ENCODE measurements at regions not wholly inside any gene's neighbourhood (a gene's known extent, or its start where the extent isn't known, plus 50 kb on each side); places are given as distances from the start of the nearest gene placed in this dataset.

DNA sequence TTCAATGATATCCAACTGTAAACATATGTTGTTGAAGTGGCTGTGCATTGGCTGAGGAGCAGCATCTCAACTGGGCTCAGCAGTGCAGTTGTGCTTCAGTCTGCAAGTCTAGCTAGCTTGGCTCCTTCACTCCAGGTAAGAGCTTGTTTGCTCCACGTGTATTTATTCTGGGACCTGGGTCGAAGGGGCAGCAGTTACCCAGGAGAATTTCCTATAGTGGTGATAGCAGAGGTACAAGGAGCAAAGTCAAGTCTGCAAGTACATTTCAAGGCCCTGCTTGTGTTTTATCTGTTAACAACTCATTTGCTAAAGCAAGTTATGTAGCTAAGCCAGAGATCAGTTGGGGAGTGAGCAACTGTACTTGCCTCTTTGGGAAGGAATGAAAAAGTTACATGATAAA is 286.2 kb upstream of the UMPS start:
- no peak for DNase-seq (ENCODE audit: low read depth)

- DNase-seq (ENCODE audit: low read depth), result no peak
Measured at GRCh38 chr3:124444896-124445295, 285.4 kb upstream of the UMPS start.

GRCh38 chr3:124447845-124448244 is 282.4 kb upstream of the UMPS start:
- no peak for DNase-seq (ENCODE audit: low read depth)

DNA sequence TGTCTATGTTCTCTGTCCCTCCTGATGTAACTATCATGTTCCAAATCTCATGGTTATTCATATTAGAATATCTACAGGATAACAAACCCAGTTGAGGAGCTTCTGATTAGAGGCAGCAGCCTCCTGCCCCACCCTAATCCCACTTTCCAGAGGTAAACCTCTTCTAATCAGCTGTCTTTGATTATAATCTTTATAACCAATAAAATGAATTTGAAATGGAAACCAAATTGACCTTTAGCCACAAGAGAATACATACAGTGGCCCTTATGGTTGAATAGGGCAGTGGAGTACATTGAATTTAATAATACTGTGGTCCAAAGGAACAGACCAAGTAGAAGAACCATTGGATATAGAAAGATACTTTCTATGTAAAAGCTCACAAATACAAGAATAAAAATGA is 281.3 kb upstream of the UMPS start:
- no peak for DNase-seq (ENCODE audit: low read depth)

GRCh38 chr3:124450366-124450765 is 279.9 kb upstream of the UMPS start:
- DNase-seq (ENCODE audit: low read depth), result no peak

- no peak for DNase-seq (ENCODE audit: low read depth)
Measured at GRCh38 chr3:124451630-124452317, 278.5 kb upstream of the UMPS start.

DNA sequence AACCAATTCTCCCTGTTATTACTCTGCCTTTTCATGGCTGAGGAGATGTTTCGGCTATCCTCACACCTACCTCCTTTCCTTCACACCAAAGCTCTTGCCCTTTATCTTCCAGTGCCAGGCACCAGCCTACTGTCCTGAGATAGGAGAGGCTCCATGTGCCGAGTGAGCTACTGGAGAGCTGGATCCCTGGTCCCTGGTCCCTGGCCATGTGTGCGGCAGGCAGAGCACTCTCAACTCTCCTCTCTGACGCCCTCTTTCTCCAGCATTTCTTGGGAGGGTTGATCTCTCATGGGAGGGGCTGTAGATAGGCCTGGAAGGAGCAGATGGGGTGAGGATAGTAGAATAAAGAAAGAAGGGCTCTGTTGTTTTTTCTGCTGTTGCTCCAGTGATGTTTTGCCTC is 277.1 kb upstream of the UMPS start:
- no peak for DNase-seq (ENCODE audit: low read depth)

DNA sequence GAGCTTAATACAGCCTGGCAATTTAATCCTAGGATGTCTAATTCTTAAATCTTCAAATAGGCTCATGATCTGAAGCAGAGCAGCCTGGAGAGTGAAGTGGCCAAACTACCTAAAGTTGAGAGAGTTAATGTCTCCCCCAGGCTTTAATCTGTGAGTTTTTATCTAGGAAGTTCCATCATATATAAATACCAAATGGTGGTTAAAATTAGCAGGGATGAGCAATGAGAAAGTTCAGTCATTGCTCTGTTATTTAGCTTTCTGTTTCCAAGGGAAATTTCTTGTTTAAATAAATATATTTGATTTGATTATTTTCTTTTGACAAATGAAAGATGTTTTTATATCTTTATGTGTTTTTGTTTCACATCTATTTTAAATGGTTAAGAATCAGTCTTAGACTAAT is 274.4 kb upstream of the UMPS start:
- no peak for DNase-seq (ENCODE audit: low read depth)

DNA sequence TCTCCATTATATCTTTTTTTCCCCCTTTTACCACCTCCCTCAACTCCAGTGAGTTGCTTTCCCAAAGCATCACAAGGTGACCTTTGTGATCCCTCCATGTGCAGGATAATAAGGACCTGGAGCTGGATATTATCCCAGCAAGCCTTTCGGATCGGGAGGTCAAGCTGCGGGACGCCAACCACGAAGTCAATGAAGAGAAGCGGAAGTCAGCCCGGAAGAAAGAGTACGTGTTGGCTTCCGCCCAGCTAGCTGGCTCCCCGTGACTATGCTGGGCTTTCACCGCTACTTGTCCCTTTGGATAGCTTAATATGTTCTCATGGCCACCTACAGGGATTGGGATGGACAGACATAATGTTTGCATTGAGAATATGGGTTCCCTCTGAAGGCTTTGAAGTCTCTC is 273.7 kb upstream of the UMPS start:
- no peak for DNase-seq (ENCODE audit: low read depth)

- no peak for DNase-seq (ENCODE audit: low read depth)
Measured at GRCh38 chr3:124459678-124460077, 270.6 kb upstream of the UMPS start.

GRCh38 chr3:124461126-124461525 is 269.1 kb upstream of the UMPS start:
- no peak for DNase-seq (ENCODE audit: low read depth)

- no peak for DNase-seq (ENCODE audit: low read depth)
Measured at GRCh38 chr3:124461838-124462632, 268.2 kb upstream of the UMPS start.

DNA sequence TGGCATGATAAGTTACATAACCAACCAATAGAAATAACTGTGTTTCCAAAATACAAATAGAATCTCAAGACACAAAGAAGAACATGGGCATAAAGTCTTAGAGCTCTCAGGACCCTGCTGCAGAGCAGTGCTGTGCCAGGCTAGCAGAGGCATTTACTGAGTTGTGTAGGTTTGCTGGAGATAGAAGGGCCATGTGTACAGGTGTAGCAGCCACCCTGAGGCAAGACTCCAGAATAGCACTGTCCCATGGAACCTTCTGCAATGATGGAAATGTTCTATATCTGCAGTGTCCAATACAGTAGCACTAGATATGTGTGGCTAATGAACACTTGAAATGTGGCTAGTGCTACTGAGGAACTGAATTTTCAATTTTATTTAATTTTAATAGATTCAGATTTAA is 267.0 kb upstream of the UMPS start:
- no peak for DNase-seq (ENCODE audit: low read depth)

DNA sequence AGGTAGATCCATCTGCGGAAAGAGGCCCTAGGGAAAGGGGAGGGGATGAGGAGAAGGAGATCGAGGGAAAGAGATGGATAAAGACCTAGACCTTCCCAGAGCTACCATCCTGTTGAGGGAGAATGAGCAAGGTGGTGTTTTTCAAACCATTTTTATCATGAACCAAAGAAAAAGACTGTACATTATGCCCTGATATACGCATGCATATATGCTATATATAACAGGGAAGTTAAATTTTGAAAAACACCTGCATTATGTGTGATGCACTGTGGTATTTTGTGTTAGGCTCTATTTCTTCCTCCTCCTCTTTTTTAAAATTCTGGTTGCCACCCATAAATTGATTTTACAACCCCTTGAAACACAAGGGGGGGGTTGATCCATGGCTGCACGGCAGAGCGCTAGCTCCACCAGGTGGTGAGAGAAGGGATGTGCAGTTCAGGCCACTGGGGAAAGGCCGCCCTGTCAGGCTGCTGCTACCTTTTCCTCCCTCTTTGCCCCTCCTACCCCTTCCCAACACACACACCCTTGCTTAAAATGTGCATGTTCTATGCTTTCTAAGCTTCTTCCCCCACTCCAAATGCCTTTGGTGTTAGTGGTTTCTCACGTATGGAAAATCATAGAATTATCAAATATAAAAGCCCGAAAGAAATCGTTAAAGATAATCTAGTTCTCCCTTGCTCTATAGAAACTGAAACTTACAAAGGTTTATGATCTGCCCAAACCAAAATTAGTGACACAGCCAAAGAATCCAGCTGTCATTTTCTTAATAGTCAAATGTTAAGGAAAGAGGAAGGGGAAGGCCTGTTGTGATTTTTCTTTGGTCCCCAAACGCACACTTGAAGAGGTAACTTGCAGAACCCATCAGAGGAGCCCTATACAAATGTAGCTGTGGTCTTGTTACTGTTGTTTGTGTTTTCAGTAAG is 262.0 kb upstream of the UMPS start:
- no peak for DNase-seq (ENCODE audit: low read depth)

GRCh38 chr3:124469555-124469954 is 260.7 kb upstream of the UMPS start:
- no peak for DNase-seq (ENCODE audit: low read depth)

- DNase-seq (ENCODE audit: low read depth), result no peak
Measured at GRCh38 chr3:124478830-124479229, 251.4 kb upstream of the UMPS start.

DNA sequence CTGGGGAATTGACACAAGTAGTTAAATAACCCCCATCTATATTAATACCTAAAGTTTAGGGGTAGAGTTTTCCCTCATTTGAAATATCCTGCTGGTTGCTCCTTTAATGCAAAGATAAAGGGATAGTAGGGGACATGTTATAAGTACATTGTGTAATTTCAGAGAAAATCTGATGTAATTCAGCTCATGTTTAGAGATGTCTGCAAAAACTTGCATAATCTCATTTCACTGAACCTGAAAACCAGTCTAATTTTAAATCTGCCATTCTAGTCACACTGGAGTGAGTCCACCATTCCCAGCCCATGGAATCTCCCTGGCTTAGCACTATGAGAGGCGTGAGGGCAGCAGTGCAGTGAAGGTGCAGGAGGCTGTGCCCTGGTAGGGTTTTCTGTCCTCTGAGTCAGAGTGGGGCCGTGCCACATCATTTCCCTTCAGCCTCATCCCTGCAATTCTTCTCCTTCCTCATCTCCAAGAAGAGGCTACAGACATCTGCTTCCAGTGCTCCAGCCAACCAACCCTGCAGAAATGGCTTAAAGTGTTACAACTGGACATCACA is 246.3 kb upstream of the UMPS start:
- no peak for DNase-seq (ENCODE audit: low read depth)

- DNase-seq (ENCODE audit: low read depth), result no peak
Measured at GRCh38 chr3:124486324-124486723, 243.9 kb upstream of the UMPS start.

GRCh38 chr3:124489506-124489905 is 240.7 kb upstream of the UMPS start:
- DNase-seq (ENCODE audit: low read depth), result no peak

GRCh38 chr3:124491098-124491497 is 239.2 kb upstream of the UMPS start:
- no peak for DNase-seq (ENCODE audit: low read depth)

DNA sequence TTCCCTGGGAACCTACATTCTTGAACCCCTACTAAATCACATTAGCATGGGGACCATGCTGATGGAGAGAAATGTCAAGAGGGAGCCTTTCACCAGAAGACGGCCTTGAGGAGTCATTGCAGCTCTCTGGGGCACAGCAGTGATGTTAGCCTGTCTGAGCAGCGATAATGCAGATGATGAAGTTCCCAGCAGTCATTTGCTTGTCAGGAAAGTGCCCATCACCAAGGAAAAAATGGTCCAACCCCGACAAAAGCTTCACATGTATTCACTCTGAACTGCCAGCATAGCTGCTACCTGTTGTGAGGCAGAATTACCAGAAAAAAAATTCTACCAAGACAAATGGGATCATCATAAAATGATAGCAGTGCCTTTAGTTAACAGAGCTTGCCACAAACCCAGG is 238.4 kb upstream of the UMPS start:
- no peak for DNase-seq (ENCODE audit: low read depth)

DNA sequence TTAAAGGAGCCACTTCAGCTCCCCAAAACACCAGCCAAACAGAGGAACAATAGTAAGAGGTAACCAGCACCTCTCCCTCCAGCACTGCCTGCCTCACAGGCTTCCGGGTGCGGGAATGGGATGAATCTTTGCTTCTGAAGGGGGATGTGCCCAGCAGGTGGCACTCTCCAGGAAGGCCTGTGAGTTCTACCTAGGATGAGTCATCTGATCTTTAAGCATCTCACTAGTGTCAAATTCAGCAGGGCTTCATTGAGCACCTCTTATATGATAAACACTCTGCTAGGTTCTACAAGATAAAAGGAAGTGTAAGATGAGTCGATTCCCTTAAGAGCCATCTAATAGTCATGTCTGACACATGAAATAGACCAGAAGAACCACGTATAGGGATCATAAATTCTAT is 237.4 kb upstream of the UMPS start:
- DNase-seq (ENCODE audit: low read depth), result no peak

All from stimulated activated CD8-positive, alpha-beta memory T cell treated with anti-CD3 and anti-CD28 coated beads, Interleukin-15, amount 100 ng/mL, for 24 hours (primary cell).